ENCODE measurements at regions not wholly inside any gene's neighbourhood (a gene's known extent, or its start where the extent isn't known, plus 50 kb on each side); places are given as distances from the start of the nearest gene placed in this dataset.

GRCh38 chr17:79455636-79456035 is 155.2 kb downstream of the RBFOX3 start:
- no peaks in the 10 kb centered on the region for H3K9me3 Mint-ChIP-seq
- no peaks in the 10 kb centered on the region for H3K36me3 Mint-ChIP-seq
- peak overlapping the region in 1 of 2 donors; percentile 69 for H3K27ac Mint-ChIP-seq
- no peak for ATAC-seq
- no peak for DNase-seq (ENCODE audit: low spot score in 2 of 2)

- Mint-ChIP-seq H3K9me3 (no peaks in the 10 kb centered on the region), H3K27ac (peak overlapping the region in 1 of 2 donors; percentile 17), H3K36me3 (no peaks in the 10 kb centered on the region)
- ATAC-seq (no peak), DNase-seq (ENCODE audit: low spot score in 2 of 2) (no peak)
Measured at GRCh38 chr17:79454826-79455225, 156.0 kb downstream of the RBFOX3 start.

GRCh38 chr17:79453481-79453880 is 157.4 kb downstream of the RBFOX3 start:
- no peak for ATAC-seq
- Mint-ChIP-seq H3K27ac (no peak overlapping the region), H3K36me3 (no peaks in the 10 kb centered on the region), H3K9me3 (no peaks in the 10 kb centered on the region)
- DNase-seq (ENCODE audit: low spot score in 2 of 2) = no peak

GRCh38 chr17:79452706-79453105 is 158.1 kb downstream of the RBFOX3 start:
- Mint-ChIP-seq H3K9me3 (no peaks in the 10 kb centered on the region), H3K27ac (no peak overlapping the region), H3K36me3 (no peaks in the 10 kb centered on the region)
- DNase-seq (ENCODE audit: low spot score in 2 of 2) (no peak), ATAC-seq (no peak)

GRCh38 chr17:79451167-79451566 is 159.7 kb downstream of the RBFOX3 start:
- no peaks in the 10 kb centered on the region for H3K36me3 Mint-ChIP-seq
- no peak for DNase-seq (ENCODE audit: low spot score in 2 of 2)
- no peaks in the 10 kb centered on the region for H3K9me3 Mint-ChIP-seq
- H3K27ac Mint-ChIP-seq = no peak overlapping the region
- no peak for ATAC-seq

GRCh38 chr17:79446399-79447009 is 164.3 kb downstream of the RBFOX3 start:
- DNase-seq (ENCODE audit: low spot score in 2 of 2) = no peak
- no peaks in the 10 kb centered on the region for H3K9me3 Mint-ChIP-seq
- no peak for ATAC-seq

GRCh38 chr17:79444198-79444597 is 166.7 kb downstream of the RBFOX3 start:
- DNase-seq (ENCODE audit: low spot score in 2 of 2) = no peak
- Mint-ChIP-seq H3K9me3 (no peaks in the 10 kb centered on the region), H3K36me3 (no peaks in the 10 kb centered on the region), H3K27ac (peak overlapping the region; percentile 12 to 15)
- ATAC-seq = no peak

More at GRCh38 chr17:79446399-79447009, 164.3 kb downstream of the RBFOX3 start:
- H3K27ac Mint-ChIP-seq = no peak overlapping the region
- no peaks in the 10 kb centered on the region for H3K36me3 Mint-ChIP-seq

GRCh38 chr17:79443026-79443425 is 167.8 kb downstream of the RBFOX3 start:
- Mint-ChIP-seq H3K9me3 (no peaks in the 10 kb centered on the region), H3K27ac (no peak overlapping the region), H3K36me3 (no peaks in the 10 kb centered on the region)
- ATAC-seq = no peak
- no peak for DNase-seq (ENCODE audit: low spot score in 2 of 2)

GRCh38 chr17:79441356-79442160 is 169.3 kb downstream of the RBFOX3 start:
- DNase-seq (ENCODE audit: low spot score in 2 of 2) = no peak
- no peak for ATAC-seq
- Mint-ChIP-seq H3K9me3 (no peaks in the 10 kb centered on the region), H3K27ac (no peak overlapping the region), H3K36me3 (no peaks in the 10 kb centered on the region)

GRCh38 chr17:79440251-79440650 is 170.6 kb downstream of the RBFOX3 start:
- no peak for DNase-seq (ENCODE audit: low spot score in 2 of 2)
- no peak overlapping the region for H3K27ac Mint-ChIP-seq
- no peaks in the 10 kb centered on the region for H3K9me3 Mint-ChIP-seq
- H3K36me3 Mint-ChIP-seq = no peaks in the 10 kb centered on the region
- ATAC-seq = no peak

GRCh38 chr17:79439493-79439892 is 171.4 kb downstream of the RBFOX3 start:
- H3K36me3 Mint-ChIP-seq = no peaks in the 10 kb centered on the region
- DNase-seq (ENCODE audit: low spot score in 2 of 2) (no peak), ATAC-seq (no peak)
- H3K9me3 Mint-ChIP-seq = no peaks in the 10 kb centered on the region
- peak overlapping the region in 1 of 2 donors; percentile 10 for H3K27ac Mint-ChIP-seq

GRCh38 chr17:79438546-79439334 is 172.1 kb downstream of the RBFOX3 start:
- Mint-ChIP-seq H3K9me3 (no peaks in the 10 kb centered on the region), H3K27ac (no peak overlapping the region), H3K36me3 (no peaks in the 10 kb centered on the region)
- no peak for DNase-seq (ENCODE audit: low spot score in 2 of 2)
- no peak for ATAC-seq

GRCh38 chr17:79438058-79438457 is 172.8 kb downstream of the RBFOX3 start:
- no peaks in the 10 kb centered on the region for H3K36me3 Mint-ChIP-seq
- H3K27ac Mint-ChIP-seq = no peak overlapping the region
- no peaks in the 10 kb centered on the region for H3K9me3 Mint-ChIP-seq
- ATAC-seq = no peak
- no peak for DNase-seq (ENCODE audit: low spot score in 2 of 2)

- H3K27ac Mint-ChIP-seq = no peak overlapping the region
- DNase-seq (ENCODE audit: low spot score in 2 of 2) (no peak), ATAC-seq (no peak)
- H3K9me3 Mint-ChIP-seq = no peaks in the 10 kb centered on the region
- H3K36me3 Mint-ChIP-seq = no peaks in the 10 kb centered on the region
Measured at GRCh38 chr17:79437081-79437480, 173.8 kb downstream of the RBFOX3 start.

GRCh38 chr17:79435962-79436361 is 174.9 kb downstream of the RBFOX3 start:
- Mint-ChIP-seq H3K27ac (no peak overlapping the region), H3K36me3 (no peaks in the 10 kb centered on the region), H3K9me3 (no peaks in the 10 kb centered on the region)
- DNase-seq (ENCODE audit: low spot score in 2 of 2) (no peak), ATAC-seq (no peak)

- Mint-ChIP-seq H3K9me3 (no peaks in the 10 kb centered on the region), H3K36me3 (no peaks in the 10 kb centered on the region), H3K27ac (no peak overlapping the region)
- no peak for ATAC-seq
- no peak for DNase-seq (ENCODE audit: low spot score in 2 of 2)
Measured at GRCh38 chr17:79435296-79435695, 175.6 kb downstream of the RBFOX3 start.

- no peak overlapping the region for H3K27ac Mint-ChIP-seq
- DNase-seq (ENCODE audit: low spot score in 2 of 2) (no peak), ATAC-seq (no peak)
- no peaks in the 10 kb centered on the region for H3K36me3 Mint-ChIP-seq
- no peaks in the 10 kb centered on the region for H3K9me3 Mint-ChIP-seq
Measured at GRCh38 chr17:79434215-79434614, 176.6 kb downstream of the RBFOX3 start.
